ENCODE measurements at regions not wholly inside any gene's neighbourhood (a gene's known extent, or its start where the extent isn't known, plus 50 kb on each side); places are given as distances from the start of the nearest gene placed in this dataset.

DNA sequence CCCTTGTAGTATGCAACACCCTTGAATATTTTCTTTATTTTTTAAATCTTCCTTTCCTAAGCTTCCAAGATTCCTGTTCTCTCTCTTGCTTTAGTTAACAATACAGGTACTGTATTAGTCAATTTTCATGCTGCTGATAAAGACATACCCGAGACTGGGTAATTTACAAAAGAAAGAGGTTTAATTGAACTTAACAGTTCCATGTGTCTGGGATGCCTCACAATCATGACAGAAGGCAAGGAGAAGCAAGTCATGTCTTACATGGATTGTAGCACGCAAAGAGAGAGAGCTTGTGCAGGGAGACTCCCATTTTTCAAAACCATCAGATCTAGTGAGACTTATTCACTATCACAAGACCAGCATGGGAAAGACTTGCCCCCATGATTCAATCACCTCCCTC lies 1024.3 kb downstream of the PCDH9 start:
- no peak for TF ChIP-seq GATA2 (IDR thresholded peaks at IDR 0.05; ENCODE audit: low read depth, low read length)
- TF ChIP-seq GATA3 (IDR thresholded peaks at IDR 0.05; ENCODE audit: low read depth, low read length): no peak
